Skeletal muscle satellite cell (primary cell): ENCODE measurements at regions not wholly inside any gene's neighbourhood (a gene's known extent, or its start where the extent isn't known, plus 50 kb on each side); places are given as distances from the start of the nearest gene placed in this dataset.
"Not testable (repeated sequence)": the region's sequence is repeated elsewhere in the genome, so short reads cannot be mapped to it uniquely, and the experiment has no call there.

Experiments
- H3K27me3 ChIP-seq: 2 replicates; pipeline ENCODE4 v1.7.0; 2013; ENCODE audit warnings: low read length; ENCODE audit not compliant: control insufficient read depth, insufficient read depth
- H3K36me3 ChIP-seq: 2 replicates; pipeline ENCODE4 v1.7.0; 2013; ENCODE audit warnings: mild to moderate bottlenecking, control low read depth, low read length; ENCODE audit not compliant: insufficient read depth
- H3K4me1 ChIP-seq: 2 replicates; pipeline ENCODE4 v1.7.0; 2013; ENCODE audit warnings: low read length; ENCODE audit not compliant: control insufficient read depth, insufficient read depth
- H3K4me2 ChIP-seq: 2 replicates; pipeline ENCODE4 v1.7.0; 2013; ENCODE audit warnings: mild to moderate bottlenecking, low read length
- H3K4me3 ChIP-seq: 2 replicates; pipeline ENCODE4 v1.7.0; 2013; ENCODE audit warnings: low read length
- H3K9ac ChIP-seq: 2 replicates; pipeline ENCODE4 v1.7.0; 2013; ENCODE audit warnings: mild to moderate bottlenecking, low read depth, low read length, moderate library complexity
- H3K9me3 ChIP-seq: replicated peaks from 2 replicates; pipeline ENCODE4 v1.7.0; 2013; ENCODE audit warnings: mild to moderate bottlenecking, control low read depth, low read length

GRCh38 chr17:65323049-65323448 is 185.9 kb downstream of the RGS9 start:
- Histone ChIP-seq H3K27me3 (peaks cover 49% of the 10 kb centered on the region), H3K4me1 (no peaks in the 10 kb centered on the region), H3K4me3 (no peak overlapping the region), H3K9me3 (no peaks in the 10 kb centered on the region), H3K4me2 (no peak overlapping the region), H3K9ac (no peak overlapping the region), H3K36me3 (no peaks in the 10 kb centered on the region)

DNA sequence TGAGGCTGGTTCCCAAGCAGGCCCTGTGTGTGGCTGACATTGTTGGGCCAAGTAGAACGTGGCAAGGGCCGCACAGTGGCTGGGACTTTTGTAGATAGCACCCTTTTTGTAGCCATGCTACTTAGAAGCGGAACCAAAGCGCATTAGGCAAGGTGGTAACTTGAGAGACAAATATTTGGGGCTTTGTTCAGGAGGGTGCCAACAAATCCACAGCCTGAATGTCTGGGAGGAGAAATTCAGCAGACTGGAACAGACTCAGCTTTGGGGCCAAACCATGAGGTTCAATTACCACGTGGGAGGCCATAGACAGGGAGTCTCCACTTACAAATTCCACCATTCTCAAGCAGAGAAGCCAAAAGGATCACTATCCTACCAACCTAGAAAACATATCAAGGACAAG is 183.7 kb downstream of the RGS9 start:
- Histone ChIP-seq H3K9me3 (no peaks in the 10 kb centered on the region), H3K4me1 (no peaks in the 10 kb centered on the region), H3K4me2 (no peak overlapping the region), H3K27me3 (peaks cover 49% of the 10 kb centered on the region), H3K36me3 (no peaks in the 10 kb centered on the region), H3K9ac (no peak overlapping the region), H3K4me3 (no peak overlapping the region)

DNA sequence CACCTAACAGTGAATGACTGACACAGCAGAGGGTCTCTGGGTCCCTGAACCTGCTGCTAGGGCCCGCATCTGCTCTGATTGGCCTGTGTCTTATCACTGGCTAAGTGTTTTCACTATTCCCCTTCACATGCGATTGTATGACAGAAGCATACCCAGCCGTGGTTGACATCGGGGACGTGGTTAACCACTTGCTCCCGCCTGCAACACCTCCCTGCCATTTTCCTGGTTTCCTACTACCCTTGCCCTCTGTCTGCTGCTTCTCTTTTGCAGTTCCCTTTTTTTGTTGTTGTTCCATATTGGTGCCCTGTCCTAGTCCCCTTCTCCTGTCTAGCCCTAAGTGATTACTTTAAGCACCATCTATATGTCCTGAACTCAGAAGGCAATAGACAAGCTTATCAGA is 177.0 kb downstream of the RGS9 start:
- Histone ChIP-seq H3K9me3 (no peaks in the 10 kb centered on the region), H3K27me3 (peaks cover 54% of the 10 kb centered on the region), H3K4me2 (no peak overlapping the region)

DNA sequence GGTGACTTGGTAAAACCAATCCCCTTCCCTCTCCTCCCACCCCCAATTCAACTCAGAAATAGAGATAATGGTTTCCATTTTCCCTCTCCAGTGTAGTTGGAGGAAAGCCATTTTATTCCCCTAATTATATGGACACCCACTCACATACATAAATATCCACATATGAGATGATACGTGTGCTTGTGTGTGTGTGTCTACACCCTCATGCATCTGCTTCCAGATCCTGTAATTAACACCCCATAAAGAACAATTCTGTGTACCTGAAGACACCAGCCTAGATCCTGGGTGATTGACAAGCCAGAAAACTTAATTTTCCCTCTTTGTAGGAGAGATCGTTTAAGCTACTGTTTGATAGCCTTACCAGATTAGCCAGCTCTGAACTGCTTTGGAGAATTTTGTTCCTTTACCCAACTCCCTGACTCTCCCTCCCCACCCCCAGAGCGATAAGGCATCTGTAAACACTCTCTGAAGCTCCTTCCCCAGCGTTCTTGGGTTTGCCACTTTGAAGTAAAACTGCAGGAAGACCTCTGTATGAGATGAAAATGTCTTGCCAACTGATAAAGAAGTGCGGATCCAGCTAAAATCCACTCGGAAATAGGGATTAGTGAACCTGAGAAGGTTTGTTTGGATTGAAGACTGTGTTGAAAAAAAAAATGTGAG is 175.7 kb downstream of the RGS9 start:
- Histone ChIP-seq H3K36me3 (no peaks in the 10 kb centered on the region), H3K4me2 (no peak overlapping the region), H3K27me3 (peaks cover 58% of the 10 kb centered on the region), H3K9ac (no peak overlapping the region), H3K9me3 (no peaks in the 10 kb centered on the region), H3K4me1 (no peaks in the 10 kb centered on the region), H3K4me3 (no peak overlapping the region)

More for the DNA sequence above, 177.0 kb downstream of the RGS9 start:
- H3K36me3 ChIP-seq = no peaks in the 10 kb centered on the region
- no peak overlapping the region for H3K4me3 ChIP-seq
- no peaks in the 10 kb centered on the region for H3K4me1 ChIP-seq
- no peak overlapping the region for H3K9ac ChIP-seq

GRCh38 chr17:65311261-65311660 is 174.1 kb downstream of the RGS9 start:
- Histone ChIP-seq H3K9ac (no peak overlapping the region), H3K36me3 (no peaks in the 10 kb centered on the region), H3K4me3 (no peak overlapping the region), H3K9me3 (no peaks in the 10 kb centered on the region), H3K4me2 (no peak overlapping the region), H3K27me3 (peaks cover 64% of the 10 kb centered on the region), H3K4me1 (no peaks in the 10 kb centered on the region)

DNA sequence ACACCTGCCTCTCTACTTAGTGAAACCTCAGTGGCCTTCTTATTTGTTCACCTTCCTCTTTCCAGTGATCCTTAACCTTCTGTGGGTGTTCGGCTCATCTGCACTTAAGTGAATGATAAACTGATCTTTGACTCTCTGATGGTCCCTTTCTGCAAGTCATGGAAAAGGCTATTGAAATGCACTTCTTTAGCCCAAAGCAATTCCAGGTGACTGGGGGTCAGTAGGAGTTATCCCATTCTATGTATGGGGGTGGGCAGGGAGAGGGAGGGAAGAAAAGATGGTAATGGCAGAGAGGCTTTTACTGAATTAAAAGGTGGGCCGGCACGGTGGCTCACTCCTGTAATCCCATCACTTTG is 170.8 kb downstream of the RGS9 start:
- Histone ChIP-seq H3K4me1 (no peaks in the 10 kb centered on the region), H3K9me3 (no peaks in the 10 kb centered on the region), H3K36me3 (no peaks in the 10 kb centered on the region), H3K4me3 (no peak overlapping the region), H3K4me2 (no peak overlapping the region), H3K27me3 (peaks cover 68% of the 10 kb centered on the region), H3K9ac (no peak overlapping the region)

- Histone ChIP-seq H3K9ac (no peak overlapping the region), H3K27me3 (peaks cover 66% of the 10 kb centered on the region)
Measured at GRCh38 chr17:65307081-65307960, 170.2 kb downstream of the RGS9 start.

DNA sequence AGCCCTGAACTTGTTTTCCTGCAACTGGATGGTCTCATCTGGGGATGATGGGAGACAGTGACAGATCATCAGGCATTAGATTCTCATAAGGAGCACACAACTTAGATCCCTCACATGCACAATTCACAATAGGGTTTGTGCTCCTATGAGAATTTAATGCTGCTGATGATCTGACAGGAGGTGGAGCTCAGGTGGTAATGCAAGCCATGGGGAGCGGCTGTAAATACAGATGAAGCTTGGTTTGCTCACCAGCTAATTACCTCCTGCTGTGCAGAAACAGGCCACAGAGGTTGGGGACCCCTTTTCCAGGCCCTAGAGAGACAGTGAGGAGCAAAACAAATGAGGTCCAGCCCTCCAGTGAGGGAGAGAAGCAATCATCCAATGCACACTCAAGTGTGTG is 168.6 kb downstream of the RGS9 start:
- no peaks in the 10 kb centered on the region for H3K36me3 ChIP-seq
- no peak overlapping the region for H3K9ac ChIP-seq
- H3K4me2 ChIP-seq = no peak overlapping the region
- no peaks in the 10 kb centered on the region for H3K9me3 ChIP-seq
- H3K4me1 ChIP-seq = no peaks in the 10 kb centered on the region
- peaks cover 57% of the 10 kb centered on the region for H3K27me3 ChIP-seq
- H3K4me3 ChIP-seq = no peak overlapping the region

More at GRCh38 chr17:65307081-65307960, 170.2 kb downstream of the RGS9 start:
- Histone ChIP-seq H3K4me1 (no peaks in the 10 kb centered on the region), H3K4me3 (no peak overlapping the region), H3K4me2 (no peak overlapping the region), H3K9me3 (no peaks in the 10 kb centered on the region), H3K36me3 (no peaks in the 10 kb centered on the region)

- Histone ChIP-seq H3K4me1 (no peaks in the 10 kb centered on the region), H3K4me3 (no peak overlapping the region), H3K9me3 (no peaks in the 10 kb centered on the region), H3K36me3 (no peaks in the 10 kb centered on the region), H3K4me2 (no peak overlapping the region), H3K27me3 (peaks cover 54% of the 10 kb centered on the region), H3K9ac (no peak overlapping the region)
Measured at GRCh38 chr17:65305116-65305515, 167.9 kb downstream of the RGS9 start.

DNA sequence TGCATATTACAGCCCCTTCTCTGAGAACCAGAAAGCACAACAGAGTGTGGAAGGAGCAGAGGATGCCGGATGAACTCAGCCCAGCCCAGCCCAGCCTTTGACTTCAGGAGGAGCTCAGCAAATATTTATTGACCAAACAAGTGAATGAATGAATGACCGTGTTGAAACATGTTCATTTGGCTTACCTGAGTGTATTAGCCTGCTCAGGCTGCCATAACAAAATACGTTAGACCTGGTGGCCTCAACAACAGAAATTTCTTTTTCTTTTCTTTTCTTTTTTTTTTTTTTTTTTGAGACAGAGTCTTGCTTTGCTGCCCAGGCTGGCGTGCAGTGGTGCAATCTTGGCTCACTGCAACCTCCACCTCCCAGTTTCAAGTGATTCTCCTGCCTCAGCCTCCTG is 164.7 kb downstream of the RGS9 start:
- H3K9ac ChIP-seq, H3K36me3 ChIP-seq: not testable (repeated sequence)
- H3K27me3 ChIP-seq = peaks cover 42% of the 10 kb centered on the region

GRCh38 chr17:65301184-65301583 is 164.0 kb downstream of the RGS9 start:
- Histone ChIP-seq H3K9me3 (no peaks in the 10 kb centered on the region), H3K27me3 (peaks cover 35% of the 10 kb centered on the region), H3K9ac (no peak overlapping the region), H3K4me2 (no peak overlapping the region), H3K4me1 (no peaks in the 10 kb centered on the region), H3K4me3 (no peak overlapping the region), H3K36me3 (no peaks in the 10 kb centered on the region)

More for the DNA sequence above, 164.7 kb downstream of the RGS9 start:
- not testable (repeated sequence) for H3K9me3 ChIP-seq, H3K4me1 ChIP-seq, H3K4me3 ChIP-seq, H3K4me2 ChIP-seq

GRCh38 chr17:65297916-65298315 is 160.7 kb downstream of the RGS9 start:
- Histone ChIP-seq H3K4me2 (no peak overlapping the region), H3K4me3 (no peak overlapping the region), H3K4me1 (no peaks in the 10 kb centered on the region), H3K27me3 (peaks cover 20% of the 10 kb centered on the region), H3K9ac (no peak overlapping the region), H3K36me3 (no peaks in the 10 kb centered on the region), H3K9me3 (no peaks in the 10 kb centered on the region)
